GM12878 (cell line): ENCODE measurements at regions not wholly inside any gene's neighbourhood (a gene's known extent, or its start where the extent isn't known, plus 50 kb on each side); places are given as distances from the start of the nearest gene placed in this dataset.

Source experiments
- ASH2L ChIP-seq: fragments of 300-600, 200-600 bp; sonication (generic); IDR thresholded peaks from 2 replicates; pipeline ENCODE4 v1.6.1; 2017; ENCODE audit warnings: low read depth, mild to moderate bottlenecking, borderline replicate concordance
- BHLHE40 ChIP-seq, 2 experiments: fragments of 450-650 bp in 1 of 2; IDR thresholded peaks; 2 replicates each; pipeline ENCODE4 v1.6.1; 2011 to 2017; ENCODE audit warnings: low read depth in 2 of 2, borderline replicate concordance in 1 of 2, improper control_type of control experiment in 1 of 2, low read length in 1 of 2, mild to moderate bottlenecking in 1 of 2
- CREB1 ChIP-seq: IDR thresholded peaks from 2 replicates; pipeline ENCODE4 v1.6.1; 2012; ENCODE audit warnings: low read depth, mild to moderate bottlenecking, inconsistent platforms
- EP300 ChIP-seq, 2 experiments: fragments of 150-350 bp in 1 of 2; IDR thresholded peaks; 2 replicates each; pipeline ENCODE4 v1.6.1; 2011 to 2012; ENCODE audit warnings: low read depth in 2 of 2, low read length in 2 of 2, borderline replicate concordance in 1 of 2, improper control_type of control experiment in 1 of 2, inconsistent platforms in 1 of 2; ENCODE audit not compliant: control insufficient read depth in 1 of 2
- GABPA ChIP-seq: IDR thresholded peaks from 2 replicates; pipeline ENCODE4 v1.6.1; 2014; ENCODE audit warnings: antibody characterized with exemption, low read depth, mild to moderate bottlenecking, inconsistent platforms
- KAT2A ChIP-seq: conservative IDR thresholded peaks from 2 replicates; pipeline ENCODE4 v1.6.1; 2011; ENCODE audit warnings: low read depth, low read length; ENCODE audit not compliant: control insufficient read depth
- MYC ChIP-seq: IDR thresholded peaks from 2 replicates; pipeline ENCODE4 v1.6.1; 2011; ENCODE audit warnings: mild to moderate bottlenecking, low read length, moderate library complexity, inconsistent platforms; ENCODE audit not compliant: insufficient read depth, insufficient replicate concordance, insufficient read length, severe bottlenecking
- TAF1 ChIP-seq: IDR thresholded peaks from 2 replicates; pipeline ENCODE4 v1.6.1; 2011; ENCODE audit warnings: mild to moderate bottlenecking, low read depth, low read length, borderline replicate concordance

GRCh38 chr1:234874291-234875288 is 254.0 kb downstream of the TOMM20 start:
- TF ChIP-seq BHLHE40 (IDR thresholded peaks at IDR 0.05; ENCODE audit: borderline replicate concordance in 1 of 2, low read depth in 2 of 2, low read length in 1 of 2) (no peak), ASH2L (no peak), MYC (no peak), GABPA (no peak), EP300 (IDR thresholded peaks at IDR 0.05; ENCODE audit: borderline replicate concordance in 1 of 2, control insufficient read depth in 1 of 2, low read depth in 2 of 2, low read length in 2 of 2) (no peak), CREB1 (no peak), TAF1 (no peak), KAT2A (no peak)
